NT2/D1 (cell line): ENCODE measurements at regions not wholly inside any gene's neighbourhood (a gene's known extent, or its start where the extent isn't known, plus 50 kb on each side); places are given as distances from the start of the nearest gene placed in this dataset.

Experiments used
- SUZ12 ChIP-seq: IDR thresholded peaks from 2 replicates; pipeline ENCODE4 v1.6.1; 2011; ENCODE audit not compliant: insufficient read length, insufficient read depth; ENCODE audit errors: extremely low read depth
- YY1 ChIP-seq: IDR thresholded peaks from 2 replicates; pipeline ENCODE4 v1.6.1; 2011; ENCODE audit not compliant: insufficient read length, insufficient read depth
- ZNF274 ChIP-seq: IDR thresholded peaks from 2 replicates; pipeline ENCODE4 v1.6.1; 2011; ENCODE audit warnings: mild to moderate bottlenecking, low read depth, low read length

- TF ChIP-seq YY1 (no peak), ZNF274 (no peak), SUZ12 (no peak)
Observed at GRCh38 chr4:3656416-3657356, 109.5 kb upstream of the ADRA2C start.
